ENCODE measurements at regions not wholly inside any gene's neighbourhood (a gene's known extent, or its start where the extent isn't known, plus 50 kb on each side); places are given as distances from the start of the nearest gene placed in this dataset.

DNA sequence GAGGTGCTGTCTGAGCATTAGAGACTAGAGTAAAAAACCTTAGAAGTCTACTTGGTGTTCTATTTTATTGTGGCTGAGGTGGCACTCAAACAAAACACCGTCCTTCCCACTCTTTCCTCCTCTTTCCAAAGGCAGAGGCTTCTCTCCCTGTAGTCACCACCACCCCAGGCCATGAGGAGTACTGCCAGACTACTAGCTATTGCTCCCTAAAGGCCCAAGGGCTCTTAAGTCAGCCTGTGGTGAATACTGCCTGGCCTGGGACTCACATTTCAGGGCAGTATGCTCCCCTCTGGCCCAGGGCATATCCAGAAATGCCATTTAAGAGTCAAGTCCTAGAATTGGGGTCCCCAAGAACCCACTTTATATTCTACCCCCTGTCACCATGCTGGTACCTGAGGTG, 309.7 kb upstream of the IMPG1 start:
- no peak for DNase-seq (ENCODE audit: low read depth)
- TF ChIP-seq, protein P1, sequence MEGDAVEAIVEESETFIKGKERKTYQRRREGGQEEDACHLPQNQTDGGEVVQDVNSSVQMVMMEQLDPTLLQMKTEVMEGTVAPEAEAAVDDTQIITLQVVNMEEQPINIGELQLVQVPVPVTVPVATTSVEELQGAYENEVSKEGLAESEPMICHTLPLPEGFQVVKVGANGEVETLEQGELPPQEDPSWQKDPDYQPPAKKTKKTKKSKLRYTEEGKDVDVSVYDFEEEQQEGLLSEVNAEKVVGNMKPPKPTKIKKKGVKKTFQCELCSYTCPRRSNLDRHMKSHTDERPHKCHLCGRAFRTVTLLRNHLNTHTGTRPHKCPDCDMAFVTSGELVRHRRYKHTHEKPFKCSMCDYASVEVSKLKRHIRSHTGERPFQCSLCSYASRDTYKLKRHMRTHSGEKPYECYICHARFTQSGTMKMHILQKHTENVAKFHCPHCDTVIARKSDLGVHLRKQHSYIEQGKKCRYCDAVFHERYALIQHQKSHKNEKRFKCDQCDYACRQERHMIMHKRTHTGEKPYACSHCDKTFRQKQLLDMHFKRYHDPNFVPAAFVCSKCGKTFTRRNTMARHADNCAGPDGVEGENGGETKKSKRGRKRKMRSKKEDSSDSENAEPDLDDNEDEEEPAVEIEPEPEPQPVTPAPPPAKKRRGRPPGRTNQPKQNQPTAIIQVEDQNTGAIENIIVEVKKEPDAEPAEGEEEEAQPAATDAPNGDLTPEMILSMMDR (IDR thresholded peaks at IDR 0.05; ENCODE audit: insufficient read depth, low read depth, low read length, missing control alignments), result no peak
- no peak overlapping the region for H3K4me3 ChIP-seq (ENCODE audit: low read depth, low read length)

DNA sequence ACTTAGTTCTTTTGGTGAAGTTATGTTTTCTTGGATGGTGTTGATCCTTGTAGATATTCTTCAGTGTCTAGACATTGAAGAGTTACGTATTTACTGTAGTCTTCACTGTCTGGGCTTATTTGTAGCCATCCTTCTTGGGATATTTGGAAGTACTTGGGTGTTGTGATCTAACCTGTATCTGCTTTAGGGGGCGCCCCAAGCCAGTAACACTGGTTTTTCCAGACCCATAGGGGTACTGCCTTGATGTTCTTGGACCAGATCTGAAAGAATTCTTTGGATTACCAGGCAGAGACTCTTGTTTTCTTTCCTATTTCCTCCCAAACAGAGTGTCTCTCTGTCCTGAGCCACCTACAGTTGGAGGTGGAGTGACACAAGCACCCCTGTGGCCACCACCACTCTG, 309.1 kb upstream of the IMPG1 start:
- H3K4me3 ChIP-seq (ENCODE audit: low read depth, low read length), result no peak overlapping the region
- TF ChIP-seq, protein P1 (IDR thresholded peaks at IDR 0.05; ENCODE audit: insufficient read depth, low read depth, low read length, missing control alignments), result no peak
- no peak for DNase-seq (ENCODE audit: low read depth)

DNA sequence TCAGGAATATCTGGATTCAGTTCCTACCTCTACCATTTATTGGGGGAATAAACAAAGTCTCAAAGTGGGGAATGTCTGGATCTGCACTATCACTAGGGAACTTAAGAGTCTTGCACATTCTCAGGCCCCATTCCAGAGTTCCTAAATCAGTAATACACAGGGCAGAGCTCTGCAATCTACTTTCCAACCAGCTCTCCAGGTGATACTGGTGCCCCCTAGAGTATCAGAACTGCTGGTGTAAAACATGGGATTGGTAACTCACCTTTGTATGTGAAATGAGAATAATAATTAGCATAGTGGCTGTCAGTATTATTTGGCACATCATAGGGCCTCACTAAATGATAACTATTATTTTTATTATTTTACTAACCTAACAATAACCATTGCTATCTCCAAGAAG, 278.8 kb upstream of the IMPG1 start:
- TF ChIP-seq, protein P1 (IDR thresholded peaks at IDR 0.05; ENCODE audit: insufficient read depth, low read depth, low read length, missing control alignments), result peak; percentile 33
- DNase-seq (ENCODE audit: low read depth), result peak; percentile 11
- no peak overlapping the region for H3K4me3 ChIP-seq (ENCODE audit: low read depth, low read length)

DNA sequence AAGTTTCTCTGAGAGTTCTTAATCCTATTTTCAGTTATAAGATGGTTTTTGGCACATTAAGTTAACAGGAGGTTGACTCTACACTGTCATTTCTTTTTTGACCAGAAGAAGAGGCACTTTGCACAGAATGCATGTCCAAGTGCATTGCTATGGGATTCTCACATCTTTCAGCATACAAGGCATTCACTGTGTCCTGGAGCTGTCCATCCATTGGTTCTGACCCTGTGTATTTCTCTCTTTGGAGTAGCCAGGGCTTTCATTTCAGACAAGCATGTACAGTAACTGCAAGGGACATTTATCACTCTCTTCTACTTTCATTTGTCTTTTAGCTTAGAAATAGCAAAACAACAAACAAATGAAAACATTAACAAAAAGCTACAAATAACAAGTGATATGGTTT, 275.1 kb upstream of the IMPG1 start:
- H3K4me3 ChIP-seq (ENCODE audit: low read depth, low read length), result no peak overlapping the region
- DNase-seq (ENCODE audit: low read depth), result no peak
- TF ChIP-seq, protein P1 (IDR thresholded peaks at IDR 0.05; ENCODE audit: insufficient read depth, low read depth, low read length, missing control alignments), result no peak

DNA sequence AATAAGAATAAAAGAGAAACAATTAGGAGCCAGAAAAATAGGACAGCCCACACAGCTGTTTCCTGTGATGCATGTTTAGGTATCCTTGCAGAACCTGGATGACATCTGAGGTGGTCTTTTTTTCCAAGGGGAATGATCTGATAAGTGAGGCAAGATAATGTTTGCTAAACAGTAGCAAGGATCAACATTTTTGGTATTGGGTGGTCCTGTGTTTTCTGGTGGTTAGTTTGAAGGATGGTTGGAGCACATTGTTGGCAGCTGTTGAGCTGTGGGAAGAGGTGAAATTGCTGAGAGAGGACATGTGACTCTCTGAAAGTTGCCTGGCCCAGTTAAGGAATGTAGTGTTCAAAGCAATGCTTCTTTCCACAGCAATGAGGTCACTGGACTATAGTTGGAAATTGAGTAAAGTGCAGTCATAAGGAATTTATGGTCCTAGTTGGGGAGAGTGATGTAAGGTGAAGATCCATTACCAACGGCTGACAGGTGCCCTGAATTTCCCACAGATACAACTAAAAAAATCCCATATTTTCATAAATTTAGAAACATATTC, 270.2 kb upstream of the IMPG1 start:
- DNase-seq (ENCODE audit: low read depth), result no peak
- TF ChIP-seq, protein P1 (IDR thresholded peaks at IDR 0.05; ENCODE audit: insufficient read depth, low read depth, low read length, missing control alignments), result no peak
- no peak overlapping the region for H3K4me3 ChIP-seq (ENCODE audit: low read depth, low read length)

DNA sequence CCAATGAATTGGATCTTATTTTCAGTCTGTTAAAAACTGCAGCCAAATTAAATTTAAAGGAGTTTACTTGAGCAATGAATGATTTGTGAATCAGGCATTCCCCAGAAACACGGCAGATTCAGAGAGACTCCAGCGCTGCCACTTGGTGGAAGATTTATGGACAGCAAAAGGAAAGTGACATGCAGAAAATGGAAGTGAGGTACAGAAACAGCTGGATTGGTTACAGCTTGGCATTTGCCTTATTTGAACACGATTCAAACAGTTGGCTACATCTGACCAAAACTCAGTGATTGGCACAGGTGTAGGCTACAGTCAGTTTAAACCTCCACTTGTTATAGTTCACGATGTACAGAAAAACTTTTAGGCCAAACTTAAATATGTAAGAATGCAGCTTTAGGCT, 257.6 kb upstream of the IMPG1 start:
- no peak for DNase-seq (ENCODE audit: low read depth)
- TF ChIP-seq, protein P1 (IDR thresholded peaks at IDR 0.05; ENCODE audit: insufficient read depth, low read depth, low read length, missing control alignments), result no peak
- H3K4me3 ChIP-seq (ENCODE audit: low read depth, low read length), result no peak overlapping the region

DNA sequence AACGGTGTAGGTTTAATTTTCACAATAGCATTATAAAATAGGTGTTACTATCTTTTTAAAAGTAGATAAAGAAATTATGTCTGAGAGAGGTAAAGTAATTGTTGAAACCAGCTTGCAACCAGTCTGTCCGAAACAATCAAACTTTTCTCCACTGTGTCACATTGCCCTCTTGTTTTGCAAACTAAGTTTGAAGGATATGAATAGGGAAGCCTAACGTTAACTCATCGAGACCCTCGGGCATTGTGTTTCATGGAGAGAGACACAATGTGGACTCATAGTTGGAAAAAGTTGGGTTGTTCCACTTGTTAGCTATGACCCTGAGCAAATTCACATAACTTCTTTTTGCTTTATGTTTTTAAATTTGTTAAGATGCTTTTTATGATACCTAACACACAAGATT, 254.4 kb upstream of the IMPG1 start:
- DNase-seq (ENCODE audit: low read depth), result no peak
- TF ChIP-seq, protein P1 (IDR thresholded peaks at IDR 0.05; ENCODE audit: insufficient read depth, low read depth, low read length, missing control alignments), result no peak
- H3K4me3 ChIP-seq (ENCODE audit: low read depth, low read length), result no peak overlapping the region
